Activated CD8-positive, alpha-beta memory T cell treated with anti-CD3 and anti-CD28 coated beads, Interleukin-2, amount 50 U/mL, for 4 hours (primary cell): ENCODE measurements at regions not wholly inside any gene's neighbourhood (a gene's known extent, or its start where the extent isn't known, plus 50 kb on each side); places are given as distances from the start of the nearest gene placed in this dataset.
"Not testable (repeated sequence)": the region's sequence is repeated elsewhere in the genome, so short reads cannot be mapped to it uniquely, and the experiment has no call there.

Experiments
- DNase-seq: peaks from one replicate; pipeline ENCODE4 v3.0.0-alpha.2; 2020

DNA sequence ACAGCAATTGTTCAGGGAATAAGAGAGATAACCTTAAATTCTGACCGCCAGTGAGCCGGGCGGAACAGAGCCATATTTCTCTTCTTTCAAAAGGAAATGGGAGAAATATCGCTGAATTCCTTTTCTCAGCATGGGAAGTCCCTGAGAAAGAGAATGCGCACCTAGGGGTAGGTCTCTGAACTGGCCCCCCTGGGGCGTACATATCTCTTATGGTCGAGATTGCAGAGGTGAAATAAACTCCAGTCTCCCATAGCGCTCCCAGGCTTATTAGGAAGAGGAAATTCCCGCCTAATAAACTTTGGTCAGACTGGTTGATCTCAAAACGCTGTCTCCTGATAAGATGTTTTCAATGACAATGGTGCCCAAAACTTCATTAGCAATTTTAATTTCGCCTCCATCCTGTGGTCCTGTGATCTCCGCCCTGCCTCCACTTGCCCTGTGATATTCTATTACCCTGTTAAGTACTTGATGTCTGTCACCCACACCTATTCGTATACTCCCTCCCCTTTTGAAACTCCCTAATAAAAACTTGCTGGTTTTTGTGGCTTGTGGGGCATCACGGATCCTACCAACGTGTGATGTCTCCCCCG, 195.8 kb upstream of the HMCN1 start:
- not testable (repeated sequence) for DNase-seq

DNA sequence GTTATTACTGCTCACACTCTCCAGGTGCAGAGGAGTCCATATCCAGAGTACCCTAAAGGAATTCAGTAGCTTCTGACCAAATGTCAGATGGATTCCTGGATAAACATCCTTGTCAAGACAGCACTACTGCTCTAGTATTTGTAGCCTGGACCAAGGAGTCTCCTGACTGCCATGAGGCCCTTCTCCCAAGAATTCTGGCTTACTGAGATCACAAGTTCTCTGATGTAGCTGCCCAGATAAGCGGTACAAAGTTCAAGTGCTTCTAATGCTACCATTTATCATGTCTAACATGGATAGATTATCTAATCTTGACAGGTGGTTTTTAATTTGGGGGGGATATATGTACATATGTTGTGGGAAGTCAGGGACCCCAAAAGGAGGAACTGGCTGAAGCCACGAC, 196.6 kb upstream of the HMCN1 start:
- no peak for DNase-seq

DNA sequence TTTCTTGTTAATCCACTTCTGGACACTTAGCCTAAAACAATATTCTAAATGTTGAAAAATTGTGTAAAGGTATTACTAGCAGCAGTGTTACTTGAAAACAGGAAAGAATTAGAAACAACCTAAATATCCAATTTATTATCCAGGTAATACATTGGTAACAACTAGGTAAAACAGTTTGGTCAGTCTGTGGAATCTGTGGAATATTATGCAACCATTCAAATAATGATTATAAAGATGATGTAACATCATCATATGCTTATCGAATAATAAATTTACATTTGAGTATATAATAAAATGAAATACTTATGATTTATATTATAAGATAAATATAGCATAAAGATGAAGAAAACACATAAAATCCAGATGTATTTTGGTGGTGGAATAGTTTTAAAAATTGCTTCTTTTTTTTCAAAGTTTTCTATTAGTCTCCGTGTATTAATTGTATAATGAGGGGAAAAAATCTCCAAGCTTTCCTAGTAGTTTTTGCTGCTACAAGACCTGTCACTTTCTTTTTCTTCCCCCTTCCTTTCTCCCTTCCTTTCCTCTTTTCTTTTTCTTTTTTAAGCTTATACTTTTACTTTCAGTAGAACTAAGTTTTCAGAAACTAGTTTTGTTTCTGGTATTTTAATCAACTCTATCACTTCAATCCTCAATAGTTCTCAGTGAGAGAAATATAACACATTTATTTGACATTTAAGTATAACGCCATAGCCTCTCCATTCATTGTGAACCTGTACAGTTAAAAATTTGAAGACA, 197.8 kb upstream of the HMCN1 start:
- DNase-seq: no peak

DNA sequence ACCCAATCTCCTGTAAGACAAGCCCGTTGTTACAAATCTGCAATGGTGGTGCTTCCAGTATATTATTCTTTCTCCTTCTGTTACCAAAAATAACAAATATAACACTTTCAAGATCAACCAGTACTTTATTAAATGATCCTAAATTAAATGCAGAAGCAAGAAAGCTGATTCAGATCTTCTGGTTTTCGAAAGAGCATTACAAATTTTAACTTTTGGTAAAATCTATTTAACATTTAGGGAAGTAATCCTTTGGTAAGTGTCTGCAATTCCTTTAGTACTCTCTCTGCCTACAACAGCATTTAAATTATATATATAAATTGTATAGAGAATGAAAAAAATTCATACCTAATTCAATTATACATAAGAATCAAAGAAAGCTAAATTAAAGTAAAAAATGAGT, 198.6 kb upstream of the HMCN1 start:
- DNase-seq: no peak

DNA sequence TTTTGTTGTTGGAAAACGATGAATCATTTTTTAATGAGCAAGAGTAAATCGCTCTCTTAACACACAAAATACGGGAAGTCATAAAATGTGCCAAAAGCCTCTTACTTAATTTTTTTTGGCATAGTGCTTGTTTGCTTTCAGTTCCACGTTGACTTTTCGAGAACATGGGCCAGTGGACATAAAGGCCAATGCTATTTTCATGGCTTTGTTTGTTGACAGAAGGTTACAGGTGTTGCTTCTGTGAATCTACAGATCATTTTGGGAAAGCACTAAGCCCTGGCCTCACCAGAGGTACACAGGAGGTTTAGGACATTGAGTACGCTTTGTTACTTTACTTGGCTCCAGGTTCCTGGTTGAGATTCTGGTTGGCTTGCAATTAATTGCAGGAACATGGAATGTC, 199.4 kb upstream of the HMCN1 start:
- no peak for DNase-seq

DNA sequence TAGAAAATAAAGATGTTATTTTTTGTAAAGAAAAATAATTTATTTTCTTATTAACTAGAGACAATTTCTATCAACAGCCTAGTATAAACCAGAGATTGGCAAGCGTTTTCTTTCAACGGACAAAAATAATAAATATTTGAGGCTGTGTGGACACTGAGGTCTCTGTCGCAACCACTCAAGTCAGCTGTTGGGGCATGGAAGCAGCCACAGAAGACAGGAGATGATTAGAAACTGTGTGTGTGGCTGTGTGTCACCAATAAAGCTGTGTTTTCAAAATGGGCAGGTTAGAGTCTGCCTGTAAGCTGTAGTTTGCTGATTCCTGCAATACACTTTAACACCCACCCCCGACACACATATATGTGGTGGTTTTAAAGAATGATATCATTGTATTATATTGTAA, 200.6 kb upstream of the HMCN1 start:
- no peak for DNase-seq

DNA sequence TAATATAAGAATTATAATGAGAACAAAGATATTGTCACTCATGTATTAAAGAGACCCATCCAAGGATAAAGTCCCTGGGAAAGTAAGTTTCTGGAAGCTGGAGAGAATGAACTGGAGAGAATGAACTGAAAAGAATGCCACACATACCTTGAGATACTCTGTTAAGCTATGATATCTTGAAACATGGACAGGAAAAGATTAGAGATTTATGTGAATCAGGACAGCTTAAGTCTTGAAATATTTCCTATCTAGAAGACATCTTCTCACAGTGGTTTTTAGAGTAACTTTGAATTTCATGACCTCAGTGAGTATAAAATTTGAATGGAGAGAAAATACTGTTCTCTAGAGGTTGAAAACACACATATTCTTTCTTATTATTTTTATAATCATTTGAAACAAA, 201.3 kb upstream of the HMCN1 start:
- DNase-seq: no peak

DNA sequence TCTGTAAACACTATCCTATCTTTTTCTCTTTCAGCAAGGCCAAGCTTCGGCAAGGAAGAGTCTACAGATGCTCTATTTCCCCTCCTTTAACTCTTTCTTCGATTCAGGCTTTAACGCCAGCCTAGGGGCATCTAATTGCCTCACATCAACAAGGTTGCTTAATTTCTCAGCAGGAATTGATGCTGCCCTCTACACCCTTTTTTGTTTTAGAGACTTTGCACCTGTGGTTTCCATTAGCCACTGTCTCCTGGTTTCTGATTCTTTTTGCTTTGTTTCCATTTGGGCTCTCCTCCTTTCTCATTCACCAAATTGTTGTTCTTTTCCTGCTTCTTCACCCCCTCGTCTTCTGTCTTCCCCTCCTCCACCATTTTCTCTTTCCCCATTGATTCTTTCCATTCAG, 202.4 kb upstream of the HMCN1 start:
- DNase-seq: no peak

DNA sequence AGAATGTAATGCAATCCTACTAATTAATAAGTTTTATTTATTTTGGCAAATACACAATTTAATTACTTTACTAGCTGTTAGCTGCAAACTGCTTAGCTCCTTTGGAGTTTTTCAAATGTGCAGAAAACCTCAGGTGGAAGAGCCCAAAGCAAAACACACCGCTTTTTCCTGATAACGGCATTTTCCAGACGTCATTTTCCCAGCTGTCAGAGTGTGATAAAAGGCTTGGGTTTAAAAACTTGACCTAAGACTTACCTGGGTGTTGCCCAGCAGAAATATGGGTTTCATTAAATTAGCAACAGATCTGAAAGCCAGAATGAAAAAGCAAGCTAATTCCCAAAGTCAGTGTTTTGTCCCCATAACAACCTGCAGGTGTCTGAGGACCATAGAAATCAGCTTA, 204.0 kb upstream of the HMCN1 start:
- no peak for DNase-seq

DNA sequence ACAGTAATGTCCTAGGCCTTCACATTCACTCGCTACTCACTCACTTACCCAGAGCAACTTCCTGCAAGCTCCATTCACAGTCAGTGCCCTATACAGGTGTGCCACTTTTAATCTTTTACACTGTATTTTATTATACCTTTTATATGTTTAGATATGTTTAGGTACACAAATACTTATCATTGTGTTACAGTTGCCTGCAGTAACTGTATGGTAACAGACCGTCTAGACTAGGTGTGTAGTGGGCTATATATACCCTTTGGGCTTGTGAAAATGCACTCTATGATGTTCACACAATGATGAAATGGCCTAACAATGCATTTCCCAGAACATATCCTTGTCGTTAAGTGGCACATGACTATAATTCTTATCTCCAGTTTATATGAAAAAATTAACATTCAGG, 204.5 kb upstream of the HMCN1 start:
- no peak for DNase-seq

DNA sequence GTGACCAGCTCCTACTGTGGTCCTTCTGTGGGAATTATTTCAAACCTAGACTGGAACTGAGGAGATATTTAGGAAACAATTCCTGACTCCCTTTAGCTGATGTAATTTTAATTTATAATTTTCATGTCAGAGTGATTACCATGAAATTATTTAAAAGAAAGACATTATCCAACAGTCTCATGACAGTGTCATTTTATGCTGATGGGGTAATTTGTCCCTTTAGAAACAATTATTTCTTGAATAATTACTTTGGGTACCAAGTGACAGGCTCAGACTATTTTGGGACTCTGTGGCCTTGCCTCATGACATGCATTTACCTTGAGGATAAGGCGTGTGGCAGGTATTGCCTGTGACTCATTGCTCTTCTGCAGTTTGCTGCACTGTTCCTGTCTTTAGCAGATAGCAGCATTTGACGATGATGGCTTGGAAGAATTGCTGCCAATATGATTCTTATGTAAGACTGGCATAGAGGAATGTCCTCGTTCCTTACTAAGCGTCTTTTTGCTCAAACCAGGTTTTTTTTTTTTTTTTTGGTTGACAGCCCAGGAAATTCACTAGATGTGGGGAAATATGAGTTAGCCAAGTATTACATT, 206.0 kb upstream of the HMCN1 start:
- DNase-seq: no peak

DNA sequence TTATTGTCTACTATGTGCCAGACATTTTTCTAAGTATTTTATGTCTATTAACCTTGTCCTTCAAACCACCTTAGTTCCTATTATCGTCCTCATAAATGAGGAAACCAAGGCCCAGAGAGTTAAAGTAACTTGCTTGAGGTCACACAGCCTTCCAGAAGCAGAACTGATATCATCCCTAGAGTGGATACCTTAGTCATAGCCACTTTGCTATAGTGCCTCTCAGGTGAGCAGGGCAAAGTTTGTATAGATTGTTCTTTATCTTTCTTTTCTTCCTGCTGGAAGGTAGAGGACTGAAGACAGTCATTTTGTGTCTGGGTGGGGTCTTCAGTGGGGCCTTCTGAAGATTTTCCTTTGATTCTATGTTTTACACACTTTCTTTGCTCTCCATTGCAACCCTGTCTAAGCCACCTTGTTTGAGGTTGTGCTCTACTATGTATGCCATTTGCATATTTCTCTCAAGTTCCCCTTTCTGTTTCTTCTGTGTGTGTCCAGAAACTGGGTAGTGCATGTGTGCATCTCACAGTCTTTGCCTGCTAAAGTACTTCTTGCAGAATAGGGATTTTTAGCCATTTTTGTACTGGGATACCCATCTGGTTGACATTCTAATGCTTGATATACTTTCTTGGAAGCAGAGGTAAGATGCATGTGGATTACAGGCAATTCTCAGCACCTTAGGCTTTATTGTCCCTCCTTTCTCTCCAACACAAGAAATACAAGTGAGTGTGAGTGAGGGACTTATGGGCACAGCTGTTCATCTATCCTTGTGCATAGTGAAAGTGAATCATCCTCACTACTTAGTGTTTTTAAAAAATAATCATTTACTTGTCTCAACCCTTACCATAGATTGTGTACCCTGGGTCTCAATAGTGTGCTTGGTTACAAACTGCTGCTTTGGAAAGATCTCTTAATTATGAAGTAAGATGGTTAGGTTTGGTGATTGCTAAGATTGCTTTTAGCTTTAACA, 207.6 kb upstream of the HMCN1 start:
- no peak for DNase-seq

DNA sequence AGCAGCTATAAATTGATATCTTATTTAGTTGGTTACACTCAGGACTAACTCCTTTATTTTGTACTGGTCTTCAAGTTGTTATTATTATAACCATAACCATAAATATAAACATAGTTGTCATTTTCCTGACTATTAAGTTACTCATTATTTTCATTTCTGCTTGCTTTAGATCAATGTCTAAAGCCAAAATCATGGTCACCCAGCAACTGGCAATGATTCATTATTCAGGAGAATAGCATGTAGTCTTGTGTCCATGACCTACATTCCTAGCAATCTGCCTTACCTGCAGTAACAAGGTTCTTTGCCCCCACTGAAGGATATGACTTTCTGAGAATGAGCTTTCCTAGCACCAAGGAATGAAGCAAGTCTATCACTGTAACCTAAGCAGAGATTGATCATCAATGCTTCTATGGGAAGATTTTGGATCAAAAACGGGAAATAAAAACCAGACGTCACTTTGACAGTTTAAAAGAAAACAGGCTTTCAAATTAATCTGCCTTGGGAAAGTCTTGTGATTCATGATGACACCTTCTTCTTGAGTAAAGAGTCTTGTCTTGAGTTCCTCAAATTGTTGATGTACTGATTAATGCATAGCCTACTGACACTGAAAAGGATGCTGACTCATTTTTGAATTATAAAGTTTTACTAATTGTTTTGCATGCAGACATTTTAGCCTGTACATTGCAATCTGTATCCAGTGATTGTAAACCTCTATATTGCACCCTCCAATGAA, 203.3 kb upstream of the IVNS1ABP start:
- DNase-seq: no peak

DNA sequence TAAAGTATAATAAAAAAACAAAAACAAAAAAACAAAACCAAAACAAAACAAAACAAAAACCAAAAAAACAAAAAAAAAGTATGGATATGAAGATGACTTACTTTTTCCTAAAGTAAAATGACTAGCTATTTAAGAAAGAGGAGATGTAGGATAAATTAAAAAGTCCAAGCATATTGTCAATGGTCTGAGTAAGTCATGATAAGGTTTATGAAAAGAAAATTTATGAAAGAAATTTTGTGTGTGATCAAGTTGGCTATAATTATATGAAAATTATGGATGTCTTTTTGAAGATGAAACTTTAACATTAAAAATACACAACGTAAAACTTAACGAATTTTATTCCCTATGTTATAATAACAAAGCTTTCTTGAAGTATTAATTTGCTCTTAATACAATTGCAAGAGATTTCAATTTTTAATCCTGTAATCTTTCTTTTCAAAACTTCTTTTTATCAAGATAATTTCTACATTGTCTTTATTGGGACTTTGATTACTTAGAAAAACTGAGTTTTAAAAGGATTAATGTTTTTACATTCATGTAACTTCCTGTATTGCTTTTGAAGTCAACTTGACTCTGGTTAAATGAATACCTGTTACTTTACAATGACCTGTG, 200.9 kb upstream of the IVNS1ABP start:
- no peak for DNase-seq

DNA sequence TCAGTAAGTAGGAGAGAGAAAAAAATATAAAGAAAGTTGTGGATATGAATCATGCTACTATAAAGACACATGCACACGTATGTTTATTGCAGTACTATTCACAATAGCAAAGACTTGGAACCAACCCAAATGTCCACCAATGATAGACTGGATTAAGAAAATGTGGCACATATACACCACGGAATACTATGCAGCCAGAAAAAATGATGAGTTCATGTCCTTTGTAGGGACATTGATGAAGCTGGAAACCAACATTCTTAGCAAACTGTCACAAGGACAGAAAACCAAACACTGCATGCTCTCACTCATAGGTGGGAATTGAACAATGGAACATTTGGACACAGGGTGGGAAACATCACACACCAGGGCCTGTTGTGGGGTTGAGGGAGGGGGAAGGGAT, 200.3 kb upstream of the IVNS1ABP start:
- DNase-seq: not testable (repeated sequence)

DNA sequence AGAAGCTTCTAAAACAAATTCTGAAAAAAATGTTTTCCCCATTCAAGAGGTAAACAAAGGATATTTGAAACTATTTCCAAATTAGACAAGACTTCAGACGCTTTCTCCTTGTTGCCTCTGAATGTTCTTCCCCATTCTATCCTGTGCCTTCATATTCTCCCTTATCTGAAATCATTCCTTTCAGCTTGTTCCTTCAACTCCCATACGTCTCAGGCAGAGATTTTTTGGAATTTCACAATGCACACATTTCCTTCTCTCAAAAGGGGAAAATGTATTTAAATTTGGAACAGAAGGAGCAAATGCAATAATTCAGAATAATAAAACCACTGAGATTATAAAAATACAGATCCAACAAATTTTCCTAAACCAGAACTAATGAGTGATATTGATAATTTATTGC, 198.7 kb upstream of the IVNS1ABP start:
- DNase-seq: no peak

DNA sequence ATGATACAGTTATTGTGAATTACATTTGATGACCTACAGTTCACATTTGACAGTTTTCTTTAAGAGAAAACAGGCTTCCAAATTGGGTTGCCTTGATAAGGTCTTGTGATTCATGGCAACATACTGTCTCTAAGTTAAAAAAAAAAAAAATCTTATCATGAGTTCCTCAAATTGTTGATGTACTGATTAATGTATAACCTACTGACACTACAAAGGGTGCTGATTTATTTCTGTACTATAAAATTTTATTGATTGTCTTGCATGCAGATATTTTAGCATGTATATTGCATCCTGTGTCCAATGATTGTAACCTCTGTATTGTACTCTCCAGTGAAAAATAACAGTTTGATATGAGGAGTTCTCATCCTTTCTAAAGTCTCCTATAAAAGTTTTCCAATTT, 197.3 kb upstream of the IVNS1ABP start:
- no peak for DNase-seq

DNA sequence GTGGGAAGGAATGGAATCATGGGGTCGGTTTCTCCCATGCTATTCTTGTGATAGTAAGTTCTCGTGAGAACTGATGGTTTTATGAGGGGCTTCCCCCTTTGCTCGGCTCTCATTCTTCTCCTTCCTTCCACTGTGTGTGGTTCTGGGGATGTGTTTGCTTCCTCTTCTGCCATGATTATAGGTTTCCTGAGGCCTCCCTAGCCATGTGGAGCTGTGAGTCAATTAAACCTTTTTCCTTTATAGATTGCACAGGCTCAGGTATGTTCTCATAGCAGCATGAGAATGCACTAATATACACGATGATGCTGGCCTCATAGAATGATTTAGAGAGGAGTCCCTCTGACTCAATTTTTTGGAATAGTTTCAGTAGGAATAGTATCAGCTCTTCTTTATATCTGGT, 195.4 kb upstream of the IVNS1ABP start:
- no peak for DNase-seq

DNA sequence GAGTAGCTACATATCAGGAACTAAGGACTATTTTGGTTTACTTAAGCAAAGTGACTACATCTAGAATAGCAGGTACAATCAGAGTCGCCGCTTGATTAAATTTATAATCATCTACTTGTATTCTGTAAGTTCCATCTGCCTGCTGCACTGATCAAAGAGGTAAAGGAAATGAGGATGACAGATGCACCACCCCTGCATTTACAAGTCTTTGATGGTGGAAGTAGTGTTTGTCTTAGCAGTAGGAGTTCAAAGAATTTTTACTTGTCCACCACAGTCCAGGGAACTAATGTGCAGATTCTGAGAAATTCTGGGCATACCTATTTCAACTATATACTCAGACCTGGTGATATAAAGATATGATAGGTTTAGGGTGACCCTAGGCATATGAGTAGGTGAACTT, 184.1 kb upstream of the IVNS1ABP start:
- no peak for DNase-seq

DNA sequence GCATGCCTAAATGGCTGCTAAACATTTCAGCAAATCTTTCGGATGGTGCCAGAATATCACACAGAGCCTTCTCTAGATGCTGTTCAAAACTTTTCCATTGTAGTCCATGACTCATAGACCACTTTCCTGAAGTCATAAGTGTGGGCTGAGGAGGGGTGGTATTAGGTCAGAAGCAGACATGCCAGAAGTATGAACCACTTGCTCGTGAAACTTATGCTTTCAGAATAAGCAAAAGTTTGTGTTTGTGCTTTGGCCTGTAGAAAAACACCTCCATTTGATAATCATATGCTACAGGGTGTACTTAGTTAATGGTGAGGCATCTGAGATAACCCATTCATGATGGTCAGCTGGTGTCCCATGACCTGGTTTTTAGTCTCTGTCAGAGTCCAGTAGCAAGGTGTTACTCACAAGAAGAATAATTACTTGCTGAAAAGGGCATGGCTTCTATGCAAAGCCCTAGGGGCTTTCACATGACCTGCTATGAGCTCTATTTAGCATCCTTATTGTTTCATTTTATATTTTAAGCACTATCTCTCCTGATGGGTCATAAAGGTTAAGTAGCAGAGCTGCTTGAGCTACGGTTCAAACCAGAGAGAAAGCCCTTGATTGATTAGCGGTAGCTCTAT, 183.1 kb upstream of the IVNS1ABP start:
- DNase-seq: no peak

DNA sequence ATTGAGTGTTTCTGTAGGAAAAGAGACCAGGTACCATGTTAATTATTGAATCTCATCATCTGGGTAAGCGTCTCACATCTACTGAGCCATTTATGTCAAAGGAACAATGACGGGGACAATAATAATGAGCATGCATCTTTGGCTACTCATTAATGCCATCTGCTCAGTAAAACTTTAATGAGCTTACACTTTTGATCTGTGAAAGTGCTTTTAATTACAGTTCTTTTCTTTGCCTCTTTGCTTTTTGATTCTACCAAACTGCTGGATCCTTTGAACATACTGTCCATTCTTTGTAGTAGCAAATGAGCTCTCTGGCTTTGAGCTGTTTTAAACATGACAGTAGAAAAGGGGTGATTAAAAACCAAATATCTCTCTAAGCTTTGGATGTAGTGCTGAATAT, 181.2 kb upstream of the IVNS1ABP start:
- DNase-seq: no peak

DNA sequence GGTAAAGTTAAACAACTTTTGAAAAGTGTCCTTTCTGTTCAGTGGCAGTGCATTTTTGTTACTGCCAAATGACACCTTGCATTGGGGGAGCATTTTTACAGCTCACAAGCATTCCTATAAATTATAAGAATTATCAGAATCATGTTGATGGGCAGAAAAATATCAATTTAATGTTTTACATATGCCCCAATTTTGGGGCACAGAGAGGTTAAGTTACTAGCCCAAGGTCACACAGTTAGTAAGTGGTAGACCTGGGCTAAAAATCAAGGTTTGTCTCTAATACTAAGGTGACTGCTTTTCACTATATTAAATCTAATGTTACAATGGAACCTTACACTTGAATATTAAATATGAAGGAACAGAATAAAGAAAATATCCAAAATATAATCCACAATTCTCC, 180.1 kb upstream of the IVNS1ABP start:
- no peak for DNase-seq
